CD8-positive, alpha-beta memory T cell (primary cell): ENCODE measurements at regions not wholly inside any gene's neighbourhood (a gene's known extent, or its start where the extent isn't known, plus 50 kb on each side); places are given as distances from the start of the nearest gene placed in this dataset.

Experiments
- CTCF ChIA-PET: fragments of 350-600 bp; sonication (Branson Sonifier 250); formaldehyde crosslinking; loops from one replicate; lab custom pipeline; 2021; ENCODE audit warnings: antibody characterized with exemption; lab: Charles Lee
- POLR2A ChIA-PET: fragments of 350-600 bp; sonication (Branson Sonifier 250); formaldehyde crosslinking; loops from one replicate; lab custom pipeline; 2021; ENCODE audit warnings: antibody characterized with exemption; lab: Charles Lee
- DNase-seq, 5 donors: peaks; one replicate each; pipeline versions ENCODE4 v3.0.0 to v3.0.0-alpha.2; 2020 to 2022; ENCODE audit warnings: mixed read lengths in 1 of 5
- H3K27ac ChIP-seq: one replicate; pipeline ENCODE4 v1.7.0; 2013; ENCODE audit warnings: low read depth, mild to moderate bottlenecking, low read length, moderate library complexity
- H3K27me3 ChIP-seq: 2 replicates; pipeline ENCODE4 v1.7.0; 2013; ENCODE audit warnings: low read length, mild to moderate bottlenecking; ENCODE audit not compliant: insufficient read depth, poor library complexity, severe bottlenecking
- H3K36me3 ChIP-seq: 2 replicates; pipeline ENCODE4 v1.7.0; 2013; ENCODE audit warnings: mild to moderate bottlenecking, low read length, moderate library complexity; ENCODE audit not compliant: insufficient read depth
- H3K4me1 ChIP-seq: 2 replicates; pipeline ENCODE4 v1.7.0; 2013; ENCODE audit warnings: mild to moderate bottlenecking, low read length, moderate library complexity; ENCODE audit not compliant: insufficient read depth
- H3K4me3 ChIP-seq: 2 replicates; pipeline ENCODE4 v1.7.0; 2013; ENCODE audit warnings: mild to moderate bottlenecking, low read length
- H3K9me3 ChIP-seq: 2 replicates; pipeline ENCODE4 v1.7.0; 2013; ENCODE audit warnings: mild to moderate bottlenecking, low read length
- H3K27ac Mint-ChIP-seq, 8 donors: one replicate each; pipeline ENCODE4 v1.8.0; 2020 to 2021; ENCODE audit warnings: mixed read lengths in 8 of 8, mild to moderate bottlenecking in 6 of 8, inconsistent platforms in 3 of 8, moderate library complexity in 3 of 8
- H3K27me3 Mint-ChIP-seq, 2 donors: one replicate each; pipeline ENCODE4 v1.8.0; 2020 to 2021; ENCODE audit warnings: mixed read lengths in 2 of 2, mild to moderate bottlenecking in 1 of 2, moderate library complexity in 1 of 2
- H3K36me3 Mint-ChIP-seq, 3 donors: one replicate each; pipeline ENCODE4 v1.8.0; 2020 to 2021; ENCODE audit warnings: mixed read lengths in 3 of 3, inconsistent platforms in 1 of 3, mild to moderate bottlenecking in 1 of 3
- H3K4me1 Mint-ChIP-seq, 3 donors: one replicate each; pipeline ENCODE4 v1.8.0; 2020 to 2021; ENCODE audit warnings: mixed read lengths in 3 of 3, inconsistent platforms in 1 of 3, mild to moderate bottlenecking in 1 of 3
- H3K4me3 Mint-ChIP-seq, 7 donors: one replicate each; pipeline ENCODE4 v1.8.0; 2020 to 2021; ENCODE audit warnings: mixed read lengths in 7 of 7, mild to moderate bottlenecking in 6 of 7, moderate library complexity in 4 of 7, inconsistent platforms in 2 of 7
- H3K9me3 Mint-ChIP-seq, 5 donors: one replicate each; pipeline ENCODE4 v1.8.0; 2020 to 2022; ENCODE audit warnings: mixed read lengths in 5 of 5, mild to moderate bottlenecking in 3 of 5, moderate library complexity in 2 of 5, inconsistent platforms in 1 of 5

DNA sequence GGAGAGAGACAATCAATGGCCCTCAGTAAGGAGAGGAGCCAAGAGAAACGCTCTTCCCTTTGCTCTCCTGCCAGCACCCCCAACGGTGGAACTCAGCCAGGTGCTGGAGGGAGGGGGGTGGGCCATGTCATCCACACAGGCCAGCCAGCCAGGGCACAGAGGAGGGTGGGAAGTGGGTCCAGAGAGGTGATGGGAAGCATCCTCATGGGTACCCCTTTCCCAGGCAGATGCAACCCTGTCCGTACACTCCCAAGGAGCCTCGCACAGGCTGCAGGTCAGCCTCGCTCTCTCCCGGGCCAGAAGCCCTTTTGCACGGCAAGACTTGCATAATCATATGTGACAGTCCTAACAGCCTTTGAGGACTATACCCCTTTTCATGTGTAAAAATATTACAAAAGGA lies 142.0 kb upstream of the NAMPT start:
- no peak for DNase-seq
- H3K27me3 ChIP-seq: no peaks in the 10 kb centered on the region
- H3K9me3 Mint-ChIP-seq: no peaks in the 10 kb centered on the region
- no peaks in the 10 kb centered on the region for H3K36me3 ChIP-seq
- H3K27ac Mint-ChIP-seq: no peak overlapping the region
- H3K4me3 Mint-ChIP-seq: no peak overlapping the region
- ChIA-PET POLR2A (no interaction called here), CTCF (no interaction called here)
- peaks cover 4 to 12% (median 10%) of the 10 kb centered on the region in 3 donors for H3K4me1 Mint-ChIP-seq
- no peak overlapping the region for H3K4me3 ChIP-seq
- H3K9me3 ChIP-seq: no peaks in the 10 kb centered on the region
- no peak overlapping the region for H3K27ac ChIP-seq
- peaks cover 16 to 20% of the 10 kb centered on the region in 2 donors for H3K27me3 Mint-ChIP-seq
- peaks cover 4% of the 10 kb centered on the region for H3K4me1 ChIP-seq
- H3K36me3 Mint-ChIP-seq: no peaks in the 10 kb centered on the region

DNA sequence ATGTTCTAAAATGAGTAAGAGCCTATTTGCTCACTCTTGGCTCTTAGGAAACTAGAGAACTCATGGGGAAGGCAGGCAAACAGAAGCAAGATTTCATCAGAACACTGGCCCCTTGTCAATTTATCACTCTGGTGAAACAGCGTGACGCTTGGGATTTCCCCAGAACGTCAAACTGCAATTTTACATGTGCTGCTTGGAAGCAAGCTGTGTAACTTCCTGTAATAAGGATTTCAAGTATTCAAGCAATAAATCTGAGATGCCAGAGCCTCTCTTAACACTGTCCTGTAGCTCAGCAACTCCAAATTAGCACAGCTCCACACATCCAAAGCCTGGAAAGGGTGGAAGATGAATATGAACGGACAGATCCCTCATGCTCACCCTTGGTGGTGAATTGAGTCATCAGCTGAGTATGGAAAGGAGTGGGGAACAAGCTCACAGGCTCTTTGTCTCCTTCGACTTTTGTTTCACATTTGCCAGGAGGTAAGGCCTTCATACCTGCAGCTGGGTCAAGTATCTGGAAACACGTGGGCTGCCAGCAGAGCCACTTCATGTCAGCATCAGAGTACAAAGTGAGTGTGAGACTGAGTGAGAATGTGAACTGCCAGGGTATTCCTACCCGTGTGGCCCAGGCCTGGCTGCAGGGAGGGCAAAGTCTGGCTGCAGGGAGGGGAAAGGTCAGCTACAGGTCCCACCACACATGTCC lies 140.4 kb upstream of the NAMPT start:
- CTCF ChIA-PET: interaction anchor here (1.3 kb wide), 1 partner anchor 10 kb away, joined by 3 read pairs; no protein-coding TSS in a partner anchor
- Histone ChIP-seq H3K27me3 (no peaks in the 10 kb centered on the region), H3K27ac (no peak overlapping the region), H3K9me3 (no peaks in the 10 kb centered on the region), H3K36me3 (no peaks in the 10 kb centered on the region), H3K4me1 (peaks cover 4% of the 10 kb centered on the region), H3K4me3 (no peak overlapping the region)
- Mint-ChIP-seq H3K36me3 (no peaks in the 10 kb centered on the region), H3K9me3 (no peaks in the 10 kb centered on the region), H3K27ac (peak overlapping the region in 4 of 8 donors; percentile 17 to 65 (median 42)), H3K27me3 (peaks cover 16% of the 10 kb centered on the region in 2 donors), H3K4me1 (peaks cover 4 to 12% (median 10%) of the 10 kb centered on the region in 3 donors), H3K4me3 (peak overlapping the region in 2 of 7 donors; percentile 28 to 38)
- DNase-seq: no peak
- POLR2A ChIA-PET: no interaction called here

DNA sequence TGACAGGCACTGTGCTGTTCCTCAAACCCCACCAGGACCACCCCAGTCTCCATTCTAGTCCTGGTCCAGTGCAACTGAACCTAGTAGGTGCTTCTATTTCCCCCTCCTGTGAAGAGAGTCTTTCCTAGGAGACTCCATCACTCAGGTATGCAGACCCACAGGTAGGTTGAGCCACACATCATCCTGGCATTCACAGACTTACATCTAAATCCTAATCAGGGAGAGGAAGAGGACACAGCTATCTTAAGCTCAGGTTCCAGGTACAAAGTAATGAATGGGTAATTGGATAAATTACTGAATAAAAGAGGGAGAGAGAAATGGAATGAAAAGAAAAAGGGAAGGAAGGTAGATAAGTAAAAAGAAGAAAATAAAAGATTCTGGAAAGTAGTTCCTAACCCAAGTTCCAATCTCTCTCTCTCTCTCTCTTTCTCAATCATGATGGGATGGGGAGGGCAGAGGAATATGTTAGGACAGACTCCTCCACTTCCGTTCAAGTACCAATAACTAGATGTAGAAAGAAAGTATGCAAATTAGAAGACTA lies 139.8 kb upstream of the NAMPT start:
- ChIA-PET POLR2A (no interaction called here), CTCF (no interaction called here)
- Mint-ChIP-seq H3K36me3 (no peaks in the 10 kb centered on the region), H3K9me3 (no peaks in the 10 kb centered on the region), H3K4me3 (peak overlapping the region in 2 of 7 donors; percentile 28 to 38), H3K27me3 (peaks cover 16% of the 10 kb centered on the region in 2 donors), H3K27ac (peak overlapping the region in 5 of 8 donors; percentile 17 to 67 (median 31)), H3K4me1 (peaks cover 4 to 12% (median 10%) of the 10 kb centered on the region in 3 donors)
- Histone ChIP-seq H3K4me1 (peaks cover 4% of the 10 kb centered on the region), H3K27me3 (no peaks in the 10 kb centered on the region), H3K36me3 (no peaks in the 10 kb centered on the region), H3K27ac (no peak overlapping the region), H3K9me3 (no peaks in the 10 kb centered on the region), H3K4me3 (no peak overlapping the region)
- no peak for DNase-seq

DNA sequence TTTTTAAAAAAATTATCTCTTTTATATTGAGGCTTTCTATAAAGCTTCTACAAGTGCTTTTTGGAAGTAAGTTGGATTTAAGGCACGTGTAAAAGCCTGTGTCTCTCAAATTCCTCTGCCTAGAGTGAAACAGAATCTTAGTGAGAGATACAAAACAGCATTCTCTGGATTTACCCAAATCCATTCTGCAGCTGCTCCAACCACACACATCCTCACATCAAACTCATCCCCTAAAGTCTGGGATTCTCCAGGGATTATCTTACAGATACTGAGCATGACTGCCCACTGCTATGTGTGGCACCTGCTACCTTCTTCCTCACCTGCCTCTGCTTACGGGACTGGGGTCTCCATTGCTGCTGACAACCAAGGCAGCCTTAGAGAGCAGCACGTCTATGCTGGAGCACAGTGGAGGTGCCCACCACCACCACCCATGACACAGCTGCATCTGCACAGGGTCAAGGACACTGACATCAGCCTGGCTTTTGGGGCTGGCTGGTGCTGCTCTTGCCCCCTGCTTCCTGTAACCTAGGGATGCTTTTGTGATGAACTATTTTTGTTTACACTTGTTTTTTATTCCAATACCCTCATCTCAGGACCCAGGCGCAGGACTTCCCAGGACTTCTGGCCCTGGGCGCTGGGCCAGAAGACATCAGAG lies 139.2 kb upstream of the NAMPT start:
- ChIA-PET CTCF (no interaction called here), POLR2A (no interaction called here)
- Histone ChIP-seq H3K4me3 (no peak overlapping the region), H3K27ac (no peak overlapping the region), H3K4me1 (peaks cover 4% of the 10 kb centered on the region), H3K27me3 (no peaks in the 10 kb centered on the region), H3K9me3 (no peaks in the 10 kb centered on the region), H3K36me3 (no peaks in the 10 kb centered on the region)
- Mint-ChIP-seq H3K4me3 (no peak overlapping the region), H3K4me1 (peaks cover 4 to 12% (median 10%) of the 10 kb centered on the region in 3 donors), H3K27me3 (peaks cover 16% of the 10 kb centered on the region in 2 donors), H3K27ac (peak overlapping the region in 1 of 8 donors; percentile 54), H3K36me3 (no peaks in the 10 kb centered on the region), H3K9me3 (no peaks in the 10 kb centered on the region)
- DNase-seq: no peak

DNA sequence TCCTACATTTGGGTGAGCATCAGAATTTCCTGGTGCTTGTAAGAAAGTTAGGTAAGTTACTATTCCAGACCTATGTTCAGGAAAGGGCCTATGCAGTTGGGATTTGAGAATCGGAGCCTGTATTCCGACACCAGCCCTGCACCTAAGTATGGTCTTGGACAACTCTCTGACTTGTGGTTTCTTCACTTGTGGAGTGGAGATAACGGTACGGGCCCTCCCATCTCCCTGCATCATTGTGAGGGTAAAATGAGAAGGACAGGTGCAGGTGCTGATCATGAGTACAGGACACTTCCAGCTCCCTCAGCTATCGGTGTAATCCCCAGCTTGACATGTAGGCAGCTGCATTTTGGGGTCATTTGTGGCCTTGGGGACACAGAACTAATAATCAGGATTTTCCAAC lies 138.3 kb upstream of the NAMPT start:
- ChIA-PET POLR2A (no interaction called here), CTCF (no interaction called here)
- Mint-ChIP-seq H3K9me3 (no peaks in the 10 kb centered on the region), H3K4me3 (no peak overlapping the region), H3K36me3 (no peaks in the 10 kb centered on the region), H3K27ac (no peak overlapping the region), H3K27me3 (peaks cover 19 to 24% of the 10 kb centered on the region in 2 donors), H3K4me1 (peaks cover 4 to 12% (median 10%) of the 10 kb centered on the region in 3 donors)
- Histone ChIP-seq H3K4me1 (peaks cover 4% of the 10 kb centered on the region), H3K36me3 (no peaks in the 10 kb centered on the region), H3K27me3 (no peaks in the 10 kb centered on the region), H3K4me3 (no peak overlapping the region), H3K27ac (no peak overlapping the region), H3K9me3 (no peaks in the 10 kb centered on the region)
- no peak for DNase-seq

DNA sequence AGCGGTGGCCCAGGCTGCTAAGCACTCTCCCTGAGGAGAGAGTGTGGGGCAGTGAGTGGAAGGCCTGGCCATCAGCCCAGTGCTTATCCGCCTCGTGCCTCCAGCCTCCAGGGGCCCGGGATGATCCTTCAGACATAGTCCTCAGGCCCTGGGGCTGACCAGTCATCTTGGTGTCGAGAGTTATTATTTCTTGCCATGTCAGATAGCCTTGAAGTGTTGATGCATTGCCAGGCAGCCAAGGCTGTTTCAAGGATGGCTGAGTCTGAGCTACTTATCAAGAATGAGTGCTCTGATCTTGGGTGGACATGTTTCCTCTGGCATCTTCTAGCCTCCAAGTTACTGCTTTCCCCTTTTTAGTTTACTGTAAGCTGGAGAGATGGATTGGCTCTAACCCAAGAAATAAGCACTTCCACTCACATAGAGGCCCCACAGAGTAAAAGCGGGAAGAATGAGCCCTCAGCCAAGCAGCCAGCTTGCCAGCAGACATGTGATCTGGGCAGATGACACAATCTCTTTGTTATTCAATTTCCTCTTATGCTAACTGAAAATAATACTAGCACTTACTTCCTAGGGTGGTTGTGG lies 136.5 kb upstream of the NAMPT start:
- H3K36me3 ChIP-seq: no peaks in the 10 kb centered on the region
- peaks cover 4 to 12% (median 10%) of the 10 kb centered on the region in 3 donors for H3K4me1 Mint-ChIP-seq
- no peak for DNase-seq
- no peaks in the 10 kb centered on the region for H3K36me3 Mint-ChIP-seq
- H3K4me1 ChIP-seq: peaks cover 4% of the 10 kb centered on the region
- H3K27me3 Mint-ChIP-seq: peaks cover 16 to 24% of the 10 kb centered on the region in 2 donors
- peaks cover 6 to 13% (median 7%) of the 10 kb centered on the region in 5 donors for H3K9me3 Mint-ChIP-seq
- no peak overlapping the region for H3K4me3 Mint-ChIP-seq
- H3K27ac ChIP-seq: no peak overlapping the region
- H3K27ac Mint-ChIP-seq: no peak overlapping the region
- no peaks in the 10 kb centered on the region for H3K27me3 ChIP-seq
- no peaks in the 10 kb centered on the region for H3K9me3 ChIP-seq
- H3K4me3 ChIP-seq: no peak overlapping the region
- POLR2A ChIA-PET: no interaction called here
- CTCF ChIA-PET: no interaction called here

DNA sequence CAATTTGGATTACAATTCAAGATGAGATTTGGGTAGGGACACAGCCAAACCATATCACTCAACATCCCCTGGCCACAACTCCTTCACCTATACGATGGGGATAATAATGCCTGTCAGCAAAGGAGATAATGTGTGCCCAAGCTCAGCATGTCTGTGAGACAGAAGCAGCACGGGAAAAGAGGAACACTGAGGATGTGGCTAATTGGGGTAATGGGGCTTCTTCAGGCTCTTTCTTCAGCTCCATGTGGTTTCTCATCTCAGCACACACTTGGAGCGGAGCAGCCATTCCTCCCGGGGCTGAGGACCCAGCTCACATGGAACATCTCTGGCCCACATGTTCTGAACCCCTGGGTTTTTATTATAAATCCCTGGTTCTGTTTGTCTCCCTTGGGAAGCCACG lies 136.0 kb upstream of the NAMPT start:
- H3K4me1 ChIP-seq: peaks cover 4% of the 10 kb centered on the region
- H3K4me3 ChIP-seq: no peak overlapping the region
- no peak overlapping the region for H3K27ac Mint-ChIP-seq
- H3K4me1 Mint-ChIP-seq: peaks cover 4 to 12% (median 10%) of the 10 kb centered on the region in 3 donors
- no peaks in the 10 kb centered on the region for H3K27me3 ChIP-seq
- H3K36me3 Mint-ChIP-seq: no peaks in the 10 kb centered on the region
- H3K9me3 ChIP-seq: no peaks in the 10 kb centered on the region
- H3K27ac ChIP-seq: no peak overlapping the region
- POLR2A ChIA-PET: no interaction called here
- peaks cover 7 to 15% (median 11%) of the 10 kb centered on the region in 5 donors for H3K9me3 Mint-ChIP-seq
- no peak overlapping the region for H3K4me3 Mint-ChIP-seq
- peaks cover 14 to 24% of the 10 kb centered on the region in 2 donors for H3K27me3 Mint-ChIP-seq
- no peaks in the 10 kb centered on the region for H3K36me3 ChIP-seq
- no peak for DNase-seq
- CTCF ChIA-PET: no interaction called here

DNA sequence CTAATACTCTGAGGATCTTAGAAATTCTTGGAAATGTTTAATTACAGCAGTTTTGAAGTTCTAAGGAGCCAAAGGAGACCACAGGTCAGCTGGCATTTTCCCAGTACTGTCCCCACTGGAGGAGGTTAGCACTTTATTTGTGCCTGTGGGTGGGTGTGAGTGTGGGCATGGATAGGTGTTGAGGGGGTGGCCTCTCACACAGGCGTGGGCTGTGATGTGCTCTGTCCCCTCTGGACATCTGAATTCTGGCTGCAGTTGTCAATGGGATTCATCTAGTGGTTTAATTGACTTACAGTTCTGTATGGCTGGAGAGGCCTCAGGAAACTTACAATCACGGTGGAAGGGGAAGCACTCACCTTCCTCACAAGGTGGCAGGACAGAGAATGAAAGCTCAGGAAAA lies 135.4 kb upstream of the NAMPT start:
- Histone ChIP-seq H3K9me3 (no peaks in the 10 kb centered on the region), H3K4me3 (no peak overlapping the region), H3K27me3 (no peaks in the 10 kb centered on the region), H3K4me1 (peaks cover 4% of the 10 kb centered on the region), H3K27ac (no peak overlapping the region), H3K36me3 (no peaks in the 10 kb centered on the region)
- H3K27ac Mint-ChIP-seq: no peak overlapping the region
- ChIA-PET POLR2A (no interaction called here), CTCF (no interaction called here)
- DNase-seq: no peak
- H3K36me3 Mint-ChIP-seq: no peaks in the 10 kb centered on the region
- peaks cover 7 to 17% (median 15%) of the 10 kb centered on the region in 5 donors for H3K9me3 Mint-ChIP-seq
- H3K4me3 Mint-ChIP-seq: no peak overlapping the region
- peaks cover 14 to 27% of the 10 kb centered on the region in 2 donors for H3K27me3 Mint-ChIP-seq
- peaks cover 4 to 10% (median 9%) of the 10 kb centered on the region in 3 donors for H3K4me1 Mint-ChIP-seq
